GM12891 (cell line): ENCODE measurements at regions not wholly inside any gene's neighbourhood (a gene's known extent, or its start where the extent isn't known, plus 50 kb on each side); places are given as distances from the start of the nearest gene placed in this dataset.

Experiments used
- POLR2A ChIP-seq: IDR thresholded peaks from 2 replicates; pipeline ENCODE4 v1.6.1; 2011; ENCODE audit warnings: low read depth, low read length, control low read depth
- POLR2AphosphoS5 ChIP-seq: IDR thresholded peaks from 2 replicates; pipeline ENCODE4 v1.6.1; 2011; ENCODE audit warnings: low read depth, low read length, control low read depth
- POU2F2 ChIP-seq: IDR thresholded peaks from 2 replicates; pipeline ENCODE4 v1.6.1; 2011; ENCODE audit warnings: low read depth, mild to moderate bottlenecking, control low read depth, low read length, moderate library complexity
- SPI1 ChIP-seq: IDR thresholded peaks from 2 replicates; pipeline ENCODE4 v1.6.1; 2011; ENCODE audit warnings: low read depth, low read length, control low read depth

DNA sequence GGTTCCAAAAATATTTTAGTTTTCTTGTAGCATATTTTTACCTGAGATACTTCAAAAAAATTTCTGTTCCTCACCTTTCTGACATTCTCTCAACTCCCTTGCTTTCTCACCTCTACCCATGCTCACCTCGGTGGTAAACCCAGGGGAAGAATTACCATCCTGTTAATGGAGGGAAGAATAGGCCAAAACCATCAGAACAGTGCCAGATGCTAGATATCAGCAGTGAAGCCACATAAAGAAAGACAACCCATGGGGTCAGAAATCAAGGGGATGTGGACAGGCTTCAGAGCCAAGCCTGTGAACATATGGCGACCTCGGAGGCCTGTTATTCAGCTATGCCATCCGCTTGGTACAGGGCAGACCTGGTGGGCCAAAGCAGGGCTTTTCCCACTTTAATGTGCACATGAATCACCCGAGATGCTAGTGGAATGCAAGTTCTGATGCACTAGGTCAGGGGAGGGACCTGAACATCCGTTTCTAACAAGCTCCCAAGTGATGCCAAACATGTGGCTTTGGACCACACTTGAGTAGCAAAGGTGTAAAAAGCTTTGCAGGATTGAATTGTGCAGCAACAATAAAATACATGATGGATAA, 125.5 kb downstream of the NPY start:
- TF ChIP-seq POLR2A: no peak
- no peak for TF ChIP-seq POLR2AphosphoS5
- no peak for TF ChIP-seq POU2F2
- no peak for TF ChIP-seq SPI1
